ENCODE measurements at regions not wholly inside any gene's neighbourhood (a gene's known extent, or its start where the extent isn't known, plus 50 kb on each side); places are given as distances from the start of the nearest gene placed in this dataset.
"Not testable (repeated sequence)": the region's sequence is repeated elsewhere in the genome, so short reads cannot be mapped to it uniquely, and the experiment has no call there.

DNA sequence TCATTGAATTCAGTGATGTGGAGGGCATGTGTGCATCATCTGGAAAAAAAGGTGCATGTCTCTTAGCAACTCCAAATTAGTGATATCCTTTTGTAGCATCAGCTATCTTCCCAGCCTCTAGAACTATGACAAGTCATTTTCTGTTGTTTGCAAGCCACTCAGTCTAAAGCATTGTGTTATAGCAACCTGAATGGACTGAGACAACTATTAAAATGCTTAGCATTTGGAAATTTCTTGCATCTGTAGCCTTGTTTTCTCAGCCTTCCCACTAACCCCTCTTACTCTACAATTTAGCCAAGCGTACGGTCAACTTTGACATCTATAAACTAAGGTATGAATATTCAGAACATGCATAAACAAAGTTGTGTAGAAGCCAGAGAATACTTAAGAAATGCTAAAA lies 777.1 kb upstream of the CDH18 start:
- not testable (repeated sequence) for H3K4me3 ChIP-seq (ENCODE audit: low read depth, low read length)

DNA sequence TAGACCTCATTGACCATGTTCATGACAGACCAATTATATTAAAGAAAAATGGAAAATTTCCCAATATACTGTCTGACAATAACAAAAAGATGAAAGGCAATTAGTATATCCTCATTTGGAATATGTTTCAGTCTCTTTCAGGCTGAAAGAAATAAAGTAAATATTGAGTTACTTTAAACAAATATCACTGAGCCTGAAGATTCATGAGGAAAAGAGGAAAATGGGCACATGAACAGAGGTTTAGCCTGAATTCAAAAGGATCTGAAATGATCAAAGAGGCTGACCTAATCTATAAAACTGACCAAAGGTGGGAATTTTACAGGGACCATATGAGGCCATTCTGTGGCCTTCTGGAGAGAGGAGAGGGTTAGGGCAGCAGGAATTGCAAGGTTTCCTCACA lies 771.5 kb upstream of the CDH18 start:
- not testable (repeated sequence) for H3K4me3 ChIP-seq (ENCODE audit: low read depth, low read length)

DNA sequence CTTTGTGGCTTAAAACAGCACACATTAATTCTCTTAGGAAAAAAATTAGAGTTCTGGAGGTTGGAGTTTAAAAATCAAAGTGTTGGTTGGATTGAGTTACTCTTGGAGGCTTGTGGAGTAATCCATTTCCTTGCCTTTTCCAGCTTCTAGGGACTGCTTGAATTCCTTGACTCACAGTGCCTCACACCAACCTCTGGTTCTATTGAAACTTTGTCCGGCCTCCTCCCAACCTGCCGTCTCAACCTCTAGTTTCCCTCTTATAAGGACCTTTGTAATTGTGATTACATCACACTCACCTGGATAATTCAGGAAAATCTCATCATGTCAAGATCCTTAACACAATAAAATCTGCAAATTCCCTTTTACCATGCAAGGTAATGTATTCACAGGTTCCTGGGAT lies 764.2 kb upstream of the CDH18 start:
- not testable (repeated sequence) for H3K4me3 ChIP-seq (ENCODE audit: low read depth, low read length)

DNA sequence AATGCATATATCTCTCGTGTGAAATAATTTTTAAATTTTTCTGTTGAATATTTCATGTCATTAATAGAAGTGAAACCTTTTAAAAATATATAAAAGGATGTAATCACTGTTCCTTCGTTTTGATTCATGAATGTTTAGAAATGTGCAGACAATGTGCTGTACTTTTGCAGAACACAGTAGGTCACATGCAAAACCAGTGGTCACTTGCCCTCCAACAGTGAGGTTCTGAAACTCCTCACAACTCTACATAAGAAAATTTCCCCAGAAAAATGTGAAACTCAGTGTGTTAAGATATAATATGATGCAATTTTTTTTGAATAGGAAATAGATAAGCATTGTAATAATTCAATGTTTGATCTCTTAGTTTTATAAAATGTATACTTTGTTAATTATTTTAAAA lies 747.7 kb upstream of the CDH18 start:
- not testable (repeated sequence) for H3K4me3 ChIP-seq (ENCODE audit: low read depth, low read length)

DNA sequence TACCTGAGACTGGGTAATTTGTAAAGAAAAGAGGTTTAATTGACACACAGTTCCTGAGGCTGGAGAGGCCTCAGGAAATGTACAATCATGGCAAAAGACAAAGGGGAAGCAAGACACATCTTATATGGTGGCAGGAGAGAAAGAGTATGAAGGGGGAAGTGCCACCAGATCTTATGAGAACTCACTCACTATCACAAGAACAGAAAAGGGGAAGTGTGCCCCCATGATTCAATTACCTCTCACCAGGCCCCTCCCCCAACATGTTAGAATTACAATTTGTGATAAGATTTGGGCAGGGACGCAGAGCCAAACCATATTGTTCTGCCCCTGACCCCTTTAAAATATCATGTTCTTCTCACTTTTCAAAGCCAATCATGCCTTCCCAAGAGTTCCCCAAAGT lies 744.2 kb upstream of the CDH18 start:
- not testable (repeated sequence) for H3K4me3 ChIP-seq (ENCODE audit: low read depth, low read length)

DNA sequence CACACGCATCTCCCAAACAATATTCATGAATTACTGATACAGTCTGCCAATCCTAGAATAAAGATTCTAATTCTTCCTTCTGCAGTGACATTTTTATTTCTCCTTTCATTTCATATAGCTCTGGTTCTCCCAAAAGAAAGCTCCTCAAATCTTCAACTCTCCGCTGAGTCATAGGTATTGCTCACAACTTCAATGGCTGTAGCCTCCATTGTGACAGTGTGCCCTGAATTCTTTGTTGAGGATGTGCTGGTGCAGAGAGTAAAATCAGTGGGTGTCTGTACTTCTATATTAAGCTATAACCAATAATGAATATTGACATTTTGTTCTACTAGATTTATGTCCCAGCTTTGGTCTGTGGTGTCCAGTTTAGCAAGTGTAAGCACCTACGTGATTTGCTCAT lies 733.3 kb upstream of the CDH18 start:
- not testable (repeated sequence) for H3K4me3 ChIP-seq (ENCODE audit: low read depth, low read length)

DNA sequence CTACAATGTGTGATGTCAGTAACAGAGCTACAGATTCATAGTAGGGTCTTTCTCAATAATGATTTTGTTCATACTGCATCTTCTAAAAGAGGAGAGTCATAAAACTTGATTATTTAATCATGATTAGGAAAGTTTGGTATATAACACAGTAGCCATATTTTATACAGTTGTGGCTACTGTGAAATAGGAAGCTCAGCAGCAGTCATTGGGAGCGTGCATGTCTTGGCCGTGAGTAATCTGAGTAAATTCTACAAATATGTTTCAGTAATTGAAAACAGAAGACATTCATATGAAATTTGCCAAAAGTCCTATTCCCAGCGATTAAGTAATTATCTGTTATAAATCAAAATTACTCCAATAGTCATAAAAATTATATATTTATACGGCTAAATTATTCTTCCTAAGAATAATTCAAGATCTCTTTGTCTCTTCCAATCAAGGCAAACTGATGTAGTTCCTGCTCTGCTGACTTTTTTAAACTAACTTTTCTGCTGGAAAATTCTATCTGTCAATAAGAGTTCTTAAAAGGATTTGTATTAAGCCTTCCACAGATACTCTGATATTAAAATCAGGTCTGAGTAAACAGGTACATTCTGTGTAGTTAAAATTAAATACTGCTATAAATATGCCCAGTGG lies 723.6 kb upstream of the CDH18 start:
- not testable (repeated sequence) for H3K4me3 ChIP-seq (ENCODE audit: low read depth, low read length)

DNA sequence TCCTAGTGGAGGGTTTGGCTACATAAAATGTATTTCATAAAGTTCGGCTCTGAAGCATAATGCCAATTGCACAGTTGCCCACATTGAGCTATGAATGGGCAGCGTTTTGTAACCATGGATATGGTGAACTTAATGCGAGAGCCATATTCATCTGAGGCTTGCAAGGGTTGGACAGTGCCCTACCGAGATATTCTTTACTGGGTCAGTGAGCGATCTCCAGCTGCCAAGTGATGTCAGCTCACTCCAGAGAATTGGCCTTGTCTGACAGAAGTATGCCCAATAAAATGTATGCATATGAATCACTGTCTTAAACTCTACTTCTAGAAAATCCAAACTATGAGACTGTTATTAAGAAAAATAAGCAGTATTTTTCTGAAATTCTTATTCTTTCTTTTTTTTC lies 719.6 kb upstream of the CDH18 start:
- not testable (repeated sequence) for H3K4me3 ChIP-seq (ENCODE audit: low read depth, low read length)

DNA sequence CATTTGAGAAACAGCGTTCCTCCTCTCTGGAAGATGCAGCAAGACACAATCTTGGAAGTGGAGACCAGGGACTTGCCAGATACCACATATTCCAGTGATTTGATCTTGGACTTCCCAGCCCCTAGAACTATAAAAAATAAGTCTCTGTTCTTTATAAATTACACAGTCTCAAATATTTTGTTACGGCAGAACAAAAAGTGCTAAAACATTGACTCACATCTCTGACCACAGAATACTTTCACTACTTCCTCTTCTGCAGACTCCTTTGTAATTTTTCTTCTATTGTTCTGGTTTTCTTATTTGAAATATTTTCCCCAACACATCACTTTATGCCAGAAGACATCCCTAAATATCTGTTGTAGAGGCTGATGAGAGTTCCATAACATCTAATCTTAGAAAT lies 706.1 kb upstream of the CDH18 start:
- TF ChIP-seq, protein P1, sequence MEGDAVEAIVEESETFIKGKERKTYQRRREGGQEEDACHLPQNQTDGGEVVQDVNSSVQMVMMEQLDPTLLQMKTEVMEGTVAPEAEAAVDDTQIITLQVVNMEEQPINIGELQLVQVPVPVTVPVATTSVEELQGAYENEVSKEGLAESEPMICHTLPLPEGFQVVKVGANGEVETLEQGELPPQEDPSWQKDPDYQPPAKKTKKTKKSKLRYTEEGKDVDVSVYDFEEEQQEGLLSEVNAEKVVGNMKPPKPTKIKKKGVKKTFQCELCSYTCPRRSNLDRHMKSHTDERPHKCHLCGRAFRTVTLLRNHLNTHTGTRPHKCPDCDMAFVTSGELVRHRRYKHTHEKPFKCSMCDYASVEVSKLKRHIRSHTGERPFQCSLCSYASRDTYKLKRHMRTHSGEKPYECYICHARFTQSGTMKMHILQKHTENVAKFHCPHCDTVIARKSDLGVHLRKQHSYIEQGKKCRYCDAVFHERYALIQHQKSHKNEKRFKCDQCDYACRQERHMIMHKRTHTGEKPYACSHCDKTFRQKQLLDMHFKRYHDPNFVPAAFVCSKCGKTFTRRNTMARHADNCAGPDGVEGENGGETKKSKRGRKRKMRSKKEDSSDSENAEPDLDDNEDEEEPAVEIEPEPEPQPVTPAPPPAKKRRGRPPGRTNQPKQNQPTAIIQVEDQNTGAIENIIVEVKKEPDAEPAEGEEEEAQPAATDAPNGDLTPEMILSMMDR (IDR thresholded peaks at IDR 0.05; ENCODE audit: low read depth, low read length): no peak
- H3K4me3 ChIP-seq (ENCODE audit: low read depth, low read length): no peak overlapping the region

DNA sequence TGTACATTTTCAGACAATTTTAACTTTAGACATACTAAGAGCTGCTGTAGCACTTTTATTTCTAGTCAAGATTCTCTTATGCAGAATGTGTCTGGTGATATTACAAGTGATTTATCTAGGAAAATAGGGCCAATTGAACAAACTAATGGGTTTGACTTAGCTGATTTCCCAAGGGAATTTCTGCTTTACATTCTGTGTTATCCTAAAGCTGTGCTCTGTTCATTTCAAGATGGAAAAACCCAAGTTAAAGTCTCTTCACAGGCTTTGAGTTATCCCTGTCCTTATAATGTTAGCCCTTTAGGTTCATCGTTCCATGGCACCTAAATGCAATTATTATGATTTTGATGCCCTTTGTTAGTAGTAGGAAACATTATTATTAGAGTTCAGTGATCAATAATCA lies 704.9 kb upstream of the CDH18 start:
- TF ChIP-seq, protein P1 (IDR thresholded peaks at IDR 0.05; ENCODE audit: low read depth, low read length): no peak
- no peak overlapping the region for H3K4me3 ChIP-seq (ENCODE audit: low read depth, low read length)

DNA sequence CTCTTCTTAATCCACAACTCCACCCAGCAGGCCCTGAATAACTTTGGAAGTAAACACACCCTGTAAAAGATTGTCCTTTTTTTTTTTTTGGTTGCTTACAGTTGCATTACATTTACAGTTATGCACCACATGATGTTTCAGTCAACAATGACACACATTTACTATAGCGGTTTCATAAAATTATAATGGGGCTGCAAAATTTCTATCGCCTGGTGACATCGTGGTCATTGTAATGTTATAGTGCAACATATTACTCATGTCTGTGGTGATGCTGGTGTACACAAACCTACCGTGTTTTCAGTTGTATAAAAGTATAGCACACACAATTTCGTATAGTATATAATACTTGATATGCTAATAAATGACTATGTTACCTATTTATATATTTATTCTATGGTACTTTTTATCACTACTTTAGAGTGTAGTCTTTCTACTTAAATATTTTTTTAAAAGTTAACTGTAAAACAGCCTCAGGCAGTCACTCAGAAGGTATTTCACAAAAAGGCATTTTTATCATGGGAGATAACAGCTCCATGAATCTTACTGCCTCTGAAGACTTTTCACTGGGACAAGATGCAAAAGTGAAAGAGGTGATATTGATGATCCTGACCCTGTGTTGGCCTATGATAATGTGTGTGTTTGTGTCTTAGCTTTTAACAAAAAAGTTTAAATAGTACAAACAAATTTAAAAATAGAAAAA lies 695.4 kb upstream of the CDH18 start:
- TF ChIP-seq, protein P1 (IDR thresholded peaks at IDR 0.05; ENCODE audit: low read depth, low read length): no peak

DNA sequence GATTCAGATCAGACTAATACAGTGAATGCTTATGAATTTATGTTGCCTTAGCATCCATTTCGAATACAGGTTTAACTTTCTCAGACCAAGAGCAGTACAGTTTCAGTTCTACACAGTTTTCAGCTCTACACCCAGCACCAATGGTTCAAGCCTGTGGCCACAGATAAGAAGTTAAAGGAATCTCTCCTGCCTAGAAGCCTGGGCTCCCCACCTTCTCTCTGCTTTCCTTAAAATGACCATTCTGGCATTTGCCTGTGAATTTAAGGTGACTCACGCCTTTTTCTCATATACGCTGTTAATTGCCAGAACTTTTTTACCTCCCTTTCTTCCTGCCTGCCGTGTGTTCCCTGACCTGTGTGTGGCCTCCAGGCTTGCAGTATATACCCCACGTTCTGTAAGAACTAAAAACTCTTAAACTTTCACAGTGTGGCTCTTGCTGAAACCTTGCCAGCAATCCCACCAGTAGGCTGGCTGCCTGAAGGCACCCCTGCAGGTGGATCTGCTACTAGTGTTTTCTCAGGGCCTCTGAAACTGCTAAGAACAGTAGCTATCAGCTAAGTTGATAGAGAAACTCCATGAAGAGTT lies 692.8 kb upstream of the CDH18 start:
- no peak overlapping the region for H3K4me3 ChIP-seq (ENCODE audit: low read depth, low read length)
- TF ChIP-seq, protein P1 (IDR thresholded peaks at IDR 0.05; ENCODE audit: low read depth, low read length): no peak

More for the DNA sequence above, 695.4 kb upstream of the CDH18 start:
- no peak overlapping the region for H3K4me3 ChIP-seq (ENCODE audit: low read depth, low read length)

Measured in WI38 (cell line).